HCT116 (cell line): ENCODE measurements at regions not wholly inside any gene's neighbourhood (a gene's known extent, or its start where the extent isn't known, plus 50 kb on each side); places are given as distances from the start of the nearest gene placed in this dataset.

Source experiments
- ATAC-seq: fragments of 200-7000 bp; cut with Tn5 transposase; 2 replicates; pipeline ENCODE4 v1.9.1; 2020; ENCODE audit warnings: mild to moderate bottlenecking, moderate library complexity
- BruUV-seq: library from RNA; stranded (reverse); fragments of 400-500 nt; replicated peaks from 2 replicates; lab custom pipeline; 2021; lab: Mats Ljungman, UMichigan
- CTCF ChIA-PET: fragments of 300-600 bp; sonication (Branson Sonifier 250); formaldehyde crosslinking; loops from one replicate; lab custom pipeline; 2021; ENCODE audit warnings: antibody characterized with exemption; lab: Charles Lee
- POLR2A ChIA-PET: fragments of 300-600, 350-600 bp; sonication (Branson Sonifier 250); formaldehyde crosslinking; loops from one replicate; lab custom pipeline; 2021; ENCODE audit warnings: antibody characterized with exemption; lab: Charles Lee
- RAD21 ChIA-PET, 2 experiments: fragments of 300-600 bp; sonication (Branson Sonifier 250); formaldehyde crosslinking; loops; one replicate each; lab custom pipeline; 2023; ENCODE audit warnings: low total read pairs in 2 of 2; ENCODE audit not compliant: uncharacterized antibody in 2 of 2, unreplicated experiment in 2 of 2, low non-redundant PET in 1 of 2; lab: Charles Lee
- DNase-seq: peaks from one replicate; pipeline ENCODE4 v3.0.0-alpha.2; 2010; ENCODE audit warnings: low read depth, low spot score
- H2AFZ ChIP-seq: fragments of 200-600 bp; shearing (Covaris generic), sonication (generic); 2 replicates; pipeline ENCODE4 v1.6.1; 2017; ENCODE audit warnings: low read depth, mixed run types, mixed read lengths, antibody characterized with exemption, low read length; ENCODE audit not compliant: poor library complexity, severe bottlenecking
- H3K27ac ChIP-seq: 2 replicates; pipeline ENCODE4 v1.5.1; 2012; ENCODE audit warnings: low read depth, low read length
- H3K27me3 ChIP-seq: fragments of 200-600 bp; sonication (generic); 2 replicates; pipeline ENCODE4 v1.6.1; 2016; ENCODE audit warnings: mixed run types, low read length, mixed read lengths; ENCODE audit not compliant: insufficient read depth
- H3K36me3 ChIP-seq, 2 experiments: fragments of 200-500 bp in 1 of 2; fragments of 200-600 bp in 1 of 2; sonication (Bioruptor generic) in 1 of 2; sonication (generic) in 1 of 2; 2 replicates each; pipeline versions ENCODE4 v1.5.1 to v1.6.1; 2014 to 2016; ENCODE audit warnings: low read length in 2 of 2, inconsistent platforms in 1 of 2, mixed read lengths in 1 of 2, mixed run types in 1 of 2; ENCODE audit not compliant: insufficient read depth in 2 of 2, control insufficient read depth in 1 of 2
- H3K4me1 ChIP-seq, 2 experiments: fragments of 200-600 bp in 1 of 2; sonication (generic) in 1 of 2; 2 replicates each; pipeline versions ENCODE4 v1.5.1 to v1.6.1; 2012 to 2017; ENCODE audit warnings: low read length in 2 of 2, inconsistent platforms in 1 of 2, mild to moderate bottlenecking in 1 of 2, mixed read lengths in 1 of 2, mixed run types in 1 of 2, moderate library complexity in 1 of 2; ENCODE audit not compliant: insufficient read depth in 2 of 2, control insufficient read depth in 1 of 2
- H3K4me2 ChIP-seq: fragments of 200-600 bp; sonication (generic); 2 replicates; pipeline ENCODE4 v1.6.1; 2017; ENCODE audit warnings: mixed run types, low read length, mixed read lengths
- H3K4me3 ChIP-seq, 2 experiments: fragments of 200-600 bp in 1 of 2; sonication (generic) in 1 of 2; replicated peaks in 1 of 2; 2 replicates each; pipeline ENCODE4 v1.5.1; 2011 to 2016; ENCODE audit warnings: low read length in 2 of 2, control low read depth in 1 of 2, low read depth in 1 of 2, mild to moderate bottlenecking in 1 of 2, mixed read lengths in 1 of 2, mixed run types in 1 of 2
- H3K79me2 ChIP-seq: fragments of 200-600 bp; sonication (generic); 2 replicates; pipeline ENCODE4 v1.6.1; 2017; ENCODE audit warnings: mild to moderate bottlenecking, mixed run types, low read length, moderate library complexity, mixed read lengths; ENCODE audit not compliant: insufficient read depth
- H3K9ac ChIP-seq: fragments of 200-600 bp; sonication (generic); 2 replicates; pipeline ENCODE4 v1.6.1; 2016; ENCODE audit warnings: low read length, mixed read lengths
- H3K9me2 ChIP-seq: fragments of 200-600 bp; sonication (generic), shearing (Covaris generic); 2 replicates; pipeline ENCODE4 v1.6.1; 2017; ENCODE audit warnings: mixed run types, mild to moderate bottlenecking, moderate library complexity; ENCODE audit not compliant: insufficient read depth
- H3K9me3 ChIP-seq, 2 experiments: fragments of 200-500 bp in 1 of 2; fragments of 200-600 bp in 1 of 2; sonication (Bioruptor generic) in 1 of 2; sonication (generic) in 1 of 2; 2 replicates each; pipeline ENCODE4 v1.6.1; 2014 to 2017; ENCODE audit warnings: low read length in 2 of 2, mixed read lengths in 2 of 2, inconsistent platforms in 1 of 2, low read depth in 1 of 2, mild to moderate bottlenecking in 1 of 2, mixed run types in 1 of 2, moderate library complexity in 1 of 2; ENCODE audit not compliant: control insufficient read depth in 1 of 2, insufficient read depth in 1 of 2
- H4K20me1 ChIP-seq: fragments of 200-600 bp; sonication (generic), shearing (Covaris generic); 2 replicates; pipeline ENCODE4 v1.6.1; 2017; ENCODE audit warnings: mixed run types, mild to moderate bottlenecking, moderate library complexity; ENCODE audit not compliant: insufficient read depth
- CEBPB ChIP-seq: IDR thresholded peaks from 2 replicates; pipeline ENCODE4 v1.6.1; 2012; ENCODE audit warnings: low read depth
- CTCF ChIP-seq, 3 experiments: fragments of 200-600 bp in 1 of 3; sonication (generic) in 1 of 3; IDR thresholded peaks in 2 of 3; conservative IDR thresholded peaks in 1 of 3; 2 replicates each; pipeline ENCODE4 v1.5.1; 2012 to 2017; ENCODE audit warnings: low read depth in 2 of 3, low read length in 2 of 3, antibody characterized with exemption in 1 of 3, borderline replicate concordance in 1 of 3, control low read depth in 1 of 3, mild to moderate bottlenecking in 1 of 3, mixed read lengths in 1 of 3, mixed run types in 1 of 3, moderate library complexity in 1 of 3; ENCODE audit not compliant: insufficient read depth in 1 of 3
- ELF1 ChIP-seq: IDR thresholded peaks from 2 replicates; pipeline ENCODE4 v1.6.1; 2012; ENCODE audit warnings: low read depth, borderline replicate concordance
- POLR2AphosphoS5 ChIP-seq: IDR thresholded peaks from 2 replicates; pipeline ENCODE4 v1.6.1; 2011; ENCODE audit warnings: mild to moderate bottlenecking, low read depth, low read length, moderate library complexity
- SRF ChIP-seq: IDR thresholded peaks from 2 replicates; pipeline ENCODE4 v1.6.1; 2012; ENCODE audit warnings: low read depth
- YY1 ChIP-seq: IDR thresholded peaks from 2 replicates; pipeline ENCODE4 v1.6.1; 2011; ENCODE audit warnings: low read length, low read depth, moderate library complexity, mild to moderate bottlenecking; ENCODE audit not compliant: insufficient replicate concordance; ENCODE audit errors: extremely low read depth
- ZBTB33 ChIP-seq: IDR thresholded peaks from 2 replicates; pipeline ENCODE4 v1.6.1; 2011; ENCODE audit warnings: mild to moderate bottlenecking, low read length, moderate library complexity; ENCODE audit not compliant: insufficient replicate concordance; ENCODE audit errors: extremely low read depth
- intact Hi-C: fragments of 100-400 bp; cut with micrococcal nuclease; formaldehyde crosslinking; loops from 2 replicates; pipeline ENCODE4 v1.10.0; 2022

- Histone ChIP-seq H3K4me2 (no peak overlapping the region), H3K27me3 (no peaks in the 10 kb centered on the region), H4K20me1 (no peaks in the 10 kb centered on the region), H3K4me3 (no peak overlapping the region), H3K9me3 (peaks cover 0 to 4% of the 10 kb centered on the region in 2 experiments; a peak in 1 of 4 replicates), H3K79me2 (no peaks in the 10 kb centered on the region), H3K9me2 (no peaks in the 10 kb centered on the region), H3K4me1 (no peaks in the 10 kb centered on the region), H3K9ac (no peak overlapping the region), H3K27ac (no peak overlapping the region), H2AFZ (no peak overlapping the region), H3K36me3 (no peaks in the 10 kb centered on the region)
- ChIA-PET RAD21 (no interaction called here), POLR2A (no interaction called here), CTCF (no interaction called here)
- DNase-seq = no peak
- intact Hi-C loops = no loop called here
- TF ChIP-seq CTCF (IDR thresholded peaks at IDR 0.05 in 2 of 3, conservative IDR thresholded peaks at IDR 0.05 in 1 of 3; ENCODE audit: borderline replicate concordance in 1 of 3, insufficient read depth in 1 of 3, low read depth in 2 of 3, low read length in 2 of 3) (no peak), ZBTB33 (no peak), POLR2AphosphoS5 (no peak), ELF1 (no peak), SRF (no peak), CEBPB (no peak), YY1 (no peak)
- BruUV-seq = no TSS peak
- no peak for ATAC-seq
Measured at GRCh38 chr5:73333944-73334703, 114.5 kb downstream of the FOXD1 start.
